Fibroblast of skin of back (primary cell): ENCODE measurements at regions not wholly inside any gene's neighbourhood (a gene's known extent, or its start where the extent isn't known, plus 50 kb on each side); places are given as distances from the start of the nearest gene placed in this dataset.
"Not testable (repeated sequence)": the region's sequence is repeated elsewhere in the genome, so short reads cannot be mapped to it uniquely, and the experiment has no call there.

Source experiments
- DNase-seq: peaks from one replicate; pipeline ENCODE4 v3.0.0-alpha.2; 2013

DNA sequence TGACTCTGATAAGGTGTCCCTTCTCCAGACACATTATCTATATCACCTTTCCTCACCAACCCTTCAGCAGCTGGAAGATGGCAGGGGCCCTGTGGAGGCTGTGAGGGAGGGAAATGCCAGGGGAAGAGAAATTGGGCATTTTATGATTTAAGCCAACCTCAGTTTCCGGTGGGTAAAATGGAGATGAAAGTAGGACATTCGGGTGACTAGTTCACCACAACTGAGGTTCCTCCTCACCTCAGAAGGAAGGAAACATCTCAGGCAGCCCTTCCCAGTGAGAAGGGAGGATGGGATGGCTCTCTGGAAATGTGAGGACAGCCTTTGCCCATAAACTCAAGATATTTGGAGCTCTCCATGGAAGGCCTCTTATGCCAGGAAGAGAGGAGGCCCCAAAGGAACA lies 251.5 kb downstream of the MID1IP1 start:
- no peak for DNase-seq

DNA sequence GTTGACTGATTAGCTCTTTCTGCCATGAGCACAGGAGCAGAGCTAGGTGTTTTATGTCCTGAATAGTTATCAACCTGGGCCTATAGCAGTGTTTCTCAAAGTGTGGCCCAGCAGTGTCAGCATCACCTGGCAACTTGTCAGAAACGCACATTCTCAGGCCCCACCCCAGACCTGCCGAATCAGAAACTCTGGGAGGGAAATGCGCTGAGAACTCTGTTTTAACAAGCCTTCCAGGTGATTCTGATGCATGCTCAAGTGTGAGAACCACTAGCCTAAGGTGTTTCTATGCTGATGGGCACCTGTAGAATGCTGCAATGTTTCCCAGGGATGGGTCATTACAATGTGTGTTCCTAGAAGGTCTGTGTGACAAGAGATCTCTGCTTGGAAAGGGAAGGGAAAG lies 257.5 kb downstream of the MID1IP1 start:
- no peak for DNase-seq

DNA sequence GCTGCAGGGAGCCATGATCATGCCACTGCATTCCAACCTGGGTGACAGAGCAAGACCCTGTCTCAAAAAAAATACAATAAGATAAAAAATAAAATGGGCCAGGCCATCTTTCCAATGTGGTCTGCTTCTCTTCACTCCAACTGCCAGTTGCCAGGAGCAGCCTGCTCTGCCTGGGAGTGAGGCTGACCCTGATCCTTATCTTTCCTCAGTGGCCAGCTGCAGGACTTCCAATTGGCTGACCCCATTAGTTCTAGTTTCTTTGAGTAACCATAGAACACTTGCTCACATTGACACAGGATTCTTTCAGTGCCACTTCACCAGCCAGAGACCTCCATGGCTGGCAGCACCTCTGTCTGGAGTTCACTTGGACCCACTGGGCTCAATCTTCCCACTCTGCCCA lies 258.6 kb downstream of the MID1IP1 start:
- DNase-seq, result no peak

DNA sequence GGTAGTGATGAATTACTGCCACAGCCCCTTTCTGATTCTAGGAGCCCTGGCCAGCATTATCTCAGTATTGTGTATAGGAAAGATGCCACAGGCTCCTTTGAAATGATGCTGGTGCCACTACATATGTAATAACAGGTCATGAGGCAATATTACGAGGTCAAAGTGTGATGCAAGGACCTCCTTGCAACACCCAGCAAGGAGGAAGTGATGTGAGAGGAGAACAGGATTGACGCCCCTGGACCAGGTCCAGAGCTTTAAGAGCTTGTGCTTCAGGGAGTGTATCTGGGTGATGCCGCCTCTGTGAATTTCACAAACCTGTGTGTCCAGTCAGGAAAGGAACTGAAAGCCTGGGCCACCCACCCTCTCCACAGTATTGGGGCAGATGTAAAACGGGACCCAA lies 261.8 kb downstream of the MID1IP1 start:
- DNase-seq, result no peak

DNA sequence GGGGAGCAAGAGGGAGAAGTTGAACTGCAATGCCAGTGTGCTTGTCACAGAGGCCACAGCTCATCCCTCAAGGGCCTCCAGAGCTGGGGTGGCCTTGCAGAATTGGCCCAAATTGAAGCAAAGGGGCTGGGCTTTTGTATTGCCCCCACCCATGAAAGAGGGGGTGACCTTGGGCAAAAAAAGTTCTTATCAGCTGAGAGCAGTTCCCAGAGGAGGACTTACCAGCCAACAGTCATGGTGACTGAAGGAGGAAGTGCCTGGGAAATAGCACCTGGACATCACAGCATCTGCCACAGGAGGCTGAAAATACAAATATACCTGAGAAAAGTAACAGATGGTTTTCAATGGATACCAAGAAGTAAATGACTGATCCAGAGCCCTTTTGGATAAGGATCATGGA lies 262.4 kb downstream of the MID1IP1 start:
- DNase-seq, result no peak

DNA sequence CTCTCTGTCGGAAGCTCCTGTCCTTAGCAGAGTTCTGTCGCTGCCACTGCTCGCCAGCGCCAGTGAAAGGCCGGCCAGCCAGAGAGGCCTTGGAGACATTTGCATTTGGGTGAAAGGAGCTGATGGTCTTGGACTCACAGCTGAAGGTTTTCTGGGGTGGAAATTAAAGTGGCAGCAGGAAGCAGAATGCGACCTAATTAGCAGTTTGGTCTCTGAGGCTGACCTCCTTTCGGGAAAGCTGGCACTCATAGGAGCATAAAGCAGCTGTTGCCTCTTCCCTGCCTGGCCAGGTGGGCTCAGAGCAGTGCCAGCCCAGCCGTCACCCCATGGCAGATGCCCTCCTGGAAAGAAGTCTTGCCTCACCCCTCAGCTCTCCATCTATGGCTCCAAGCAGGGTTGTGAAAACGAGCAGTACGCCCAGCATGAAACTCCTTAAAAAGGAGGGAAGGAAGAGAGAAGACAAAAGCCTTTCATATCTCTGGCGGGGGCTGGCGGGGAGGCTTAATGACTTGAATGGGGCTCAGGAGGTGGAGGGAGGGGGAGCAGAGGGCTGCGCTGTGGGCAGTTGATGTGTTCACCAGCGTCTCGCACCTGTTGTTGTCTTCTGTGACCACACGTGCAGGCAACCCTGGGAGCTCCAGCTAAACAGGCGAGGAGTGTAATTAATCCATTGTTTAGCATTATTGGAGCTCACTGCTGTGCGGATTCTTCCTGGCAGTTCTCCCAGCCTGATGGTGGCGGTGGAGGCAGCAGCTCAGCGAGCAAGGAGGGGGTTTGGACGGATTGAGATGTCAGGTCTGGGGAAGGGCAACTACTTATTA lies 264.0 kb downstream of the MID1IP1 start:
- no peak for DNase-seq

DNA sequence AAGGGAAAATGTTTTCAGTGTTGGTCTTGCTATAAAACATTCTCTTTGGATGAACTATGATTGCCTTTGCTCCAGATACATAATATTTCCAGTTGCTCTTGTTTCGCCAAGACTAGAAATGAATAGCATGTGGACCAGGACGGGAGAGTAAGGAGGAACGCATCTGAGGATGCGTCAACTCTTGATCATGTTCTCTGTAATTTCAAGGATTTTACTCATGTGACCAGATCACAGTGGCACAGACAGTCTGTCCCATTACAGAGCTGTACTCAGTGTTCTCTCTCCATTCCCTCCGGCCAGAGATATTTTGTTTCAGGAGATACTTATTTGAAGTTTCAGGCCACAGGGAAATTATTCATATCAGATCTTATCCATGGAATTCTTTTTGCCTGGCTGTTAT lies 266.6 kb downstream of the MID1IP1 start:
- DNase-seq, result no peak

DNA sequence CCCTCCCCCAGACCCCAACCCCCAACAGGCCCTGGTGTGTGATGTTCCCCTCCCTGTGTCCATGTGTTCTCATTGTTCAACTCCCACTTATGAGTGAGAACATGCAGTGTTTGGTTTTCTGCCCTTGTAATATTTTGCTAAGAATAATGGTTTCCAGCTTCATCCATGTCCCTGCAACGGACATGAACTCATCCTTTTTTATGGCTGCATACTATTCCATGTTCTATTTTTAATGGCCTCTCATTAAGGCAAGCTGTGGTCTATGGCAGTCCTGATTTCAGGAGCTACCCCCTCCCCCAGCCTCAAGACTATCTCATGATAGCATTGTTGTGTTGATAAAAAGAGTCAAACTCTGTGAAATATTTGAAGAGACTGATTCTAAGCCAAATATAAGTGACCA lies 267.4 kb downstream of the MID1IP1 start:
- not testable (repeated sequence) for DNase-seq

DNA sequence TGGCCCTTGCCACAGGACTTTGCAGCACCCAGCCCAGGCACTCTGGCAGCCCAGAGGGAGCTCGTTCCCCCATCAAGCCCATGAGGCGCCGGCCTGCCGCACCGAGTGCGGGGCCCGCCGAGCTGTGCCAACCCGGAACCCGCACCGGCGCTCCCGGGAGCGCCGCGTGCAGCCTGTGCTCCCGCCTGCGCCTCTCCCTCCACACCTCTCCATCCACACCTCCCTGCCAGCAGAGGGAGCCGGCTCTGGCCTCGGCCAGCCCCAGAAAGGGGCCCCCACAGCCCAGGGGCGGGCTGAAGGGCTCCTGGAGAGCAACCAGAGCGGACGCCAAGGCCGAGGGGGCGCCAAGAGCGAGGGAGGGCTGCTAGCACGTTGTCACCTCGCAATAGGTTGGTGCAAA lies 268.8 kb downstream of the MID1IP1 start:
- DNase-seq, result no peak

DNA sequence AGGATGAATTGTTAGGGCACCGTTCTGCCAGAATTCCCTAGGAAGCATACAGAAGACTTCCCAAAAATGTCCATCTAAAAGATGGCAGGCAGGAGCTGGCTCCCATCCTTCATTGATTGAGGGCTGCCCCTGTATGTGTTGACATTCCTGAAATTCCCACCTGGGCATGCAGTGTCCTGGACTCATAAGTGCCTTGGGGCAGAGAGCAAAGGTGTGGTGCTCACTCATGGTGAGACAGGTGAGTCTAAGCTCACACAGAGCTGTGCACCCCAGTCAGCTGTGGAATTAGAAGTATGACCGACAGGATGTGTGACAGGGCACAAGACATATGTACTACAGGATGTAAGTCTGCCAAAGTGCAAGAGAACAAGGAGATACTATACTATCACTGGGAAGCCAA lies 271.9 kb downstream of the MID1IP1 start:
- DNase-seq, result no peak

DNA sequence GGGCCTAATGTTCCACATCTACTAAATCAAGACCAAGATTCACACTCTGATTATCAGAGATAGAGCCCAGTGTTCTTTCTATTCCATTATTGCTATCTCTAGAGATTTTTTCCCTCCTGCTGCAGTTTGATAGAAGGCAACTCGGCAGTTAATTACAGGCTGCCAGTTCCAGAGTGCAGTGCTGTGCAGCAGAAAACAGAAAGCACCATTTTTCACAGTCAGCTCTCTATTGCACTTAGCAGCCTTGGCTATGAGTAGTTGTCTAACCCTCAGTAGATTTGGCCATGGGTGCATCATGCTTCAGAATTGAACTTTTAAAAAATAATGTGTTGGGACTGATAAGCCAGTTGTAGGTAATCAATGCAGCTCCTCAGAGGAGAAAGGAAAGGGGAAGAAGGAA lies 295.3 kb downstream of the MID1IP1 start:
- DNase-seq, result no peak

DNA sequence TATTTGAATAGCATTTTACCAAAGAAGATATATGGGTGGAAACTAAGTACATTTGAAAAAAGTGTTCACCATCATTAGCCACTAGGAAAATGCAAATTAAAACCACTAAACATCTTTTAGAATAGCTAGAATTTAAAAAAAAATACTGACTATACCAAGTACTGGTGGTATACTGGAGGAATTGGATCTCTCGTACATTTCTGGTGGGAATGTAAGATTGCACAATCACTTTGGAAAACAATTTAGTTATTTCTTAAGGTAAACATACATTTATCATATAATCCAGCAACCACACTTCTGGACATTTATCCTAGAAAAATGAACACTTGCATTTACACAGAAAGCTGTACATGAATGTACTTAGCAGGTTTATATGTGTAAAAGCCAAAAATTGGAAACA lies 303.5 kb downstream of the MID1IP1 start:
- no peak for DNase-seq

DNA sequence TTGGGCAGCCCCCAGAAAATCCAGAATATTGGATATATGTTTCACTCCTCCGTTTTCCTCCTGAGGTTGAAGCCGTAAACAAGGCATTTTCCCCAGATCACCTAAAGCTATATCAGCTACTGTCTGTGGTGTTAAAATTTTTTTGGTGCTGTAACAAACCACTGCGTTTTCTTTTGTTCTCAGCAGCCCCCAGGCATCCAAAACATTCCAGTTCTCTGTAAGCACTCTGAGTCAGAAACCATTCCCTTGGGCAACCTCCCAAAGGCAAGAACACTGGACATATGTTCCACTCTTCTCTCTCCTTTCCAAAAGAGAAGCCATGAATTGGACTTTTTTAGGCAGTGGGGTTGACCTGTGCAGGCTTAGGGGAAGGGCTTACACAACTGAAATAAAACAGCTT lies 310.9 kb downstream of the MID1IP1 start:
- DNase-seq, result peak; percentile 20

DNA sequence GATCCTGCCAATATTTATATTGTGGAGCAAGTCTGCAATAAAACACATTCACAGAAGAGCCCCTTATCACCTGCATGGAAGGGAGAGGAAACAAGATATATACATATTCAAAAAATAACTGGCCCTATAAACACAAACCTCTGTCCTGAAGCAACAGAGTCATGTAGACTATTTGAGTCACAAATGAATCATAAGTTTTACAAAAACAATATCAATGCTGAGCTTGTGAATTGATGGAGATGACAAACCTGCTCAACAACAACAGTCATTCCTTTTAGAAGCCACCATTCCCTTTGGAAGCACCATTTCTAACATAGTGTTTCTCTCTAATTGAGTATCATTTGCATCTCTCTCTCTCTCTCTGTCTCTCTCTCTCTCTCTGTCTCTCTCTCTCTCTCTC lies 313.9 kb downstream of the MID1IP1 start:
- peak; percentile 1 for DNase-seq

DNA sequence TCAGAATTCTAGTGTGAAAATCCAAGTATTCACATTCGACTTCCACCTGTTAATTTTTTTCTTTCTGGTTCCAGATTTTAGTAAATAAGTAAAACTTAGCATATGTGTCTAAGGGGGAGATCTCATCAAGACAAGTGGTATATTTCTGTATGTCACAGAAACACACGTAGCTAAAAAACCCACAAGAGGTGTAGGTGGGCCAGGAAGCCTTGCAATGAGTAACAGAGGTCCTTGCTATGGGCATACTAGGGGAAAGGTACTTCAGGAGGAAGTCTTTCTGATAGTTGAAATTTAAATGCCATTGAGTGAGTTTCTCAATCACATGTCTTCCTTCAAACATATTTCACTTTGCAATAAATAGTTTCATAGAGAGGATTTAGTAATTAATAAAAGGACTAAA lies 315.8 kb downstream of the MID1IP1 start:
- no peak for DNase-seq

DNA sequence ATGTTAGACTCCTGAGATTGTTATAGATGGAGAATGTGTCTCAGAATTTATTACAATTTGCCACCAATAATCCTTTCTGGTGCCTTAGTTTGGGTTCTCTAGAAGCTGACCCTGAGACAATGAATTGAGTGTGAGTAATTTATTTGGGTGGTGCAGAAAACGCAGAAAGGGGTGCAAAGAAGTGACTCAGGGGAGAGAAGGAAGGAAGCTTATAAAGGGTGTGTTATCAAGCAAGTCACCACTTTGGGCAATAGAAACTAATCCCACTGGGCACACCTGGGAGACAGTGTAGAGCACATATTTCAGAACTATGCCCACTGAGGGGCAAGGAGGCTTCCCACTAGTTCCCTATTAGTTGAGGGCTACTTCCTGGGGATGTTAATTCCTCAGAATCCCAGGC lies 320.6 kb downstream of the MID1IP1 start:
- DNase-seq, result no peak

DNA sequence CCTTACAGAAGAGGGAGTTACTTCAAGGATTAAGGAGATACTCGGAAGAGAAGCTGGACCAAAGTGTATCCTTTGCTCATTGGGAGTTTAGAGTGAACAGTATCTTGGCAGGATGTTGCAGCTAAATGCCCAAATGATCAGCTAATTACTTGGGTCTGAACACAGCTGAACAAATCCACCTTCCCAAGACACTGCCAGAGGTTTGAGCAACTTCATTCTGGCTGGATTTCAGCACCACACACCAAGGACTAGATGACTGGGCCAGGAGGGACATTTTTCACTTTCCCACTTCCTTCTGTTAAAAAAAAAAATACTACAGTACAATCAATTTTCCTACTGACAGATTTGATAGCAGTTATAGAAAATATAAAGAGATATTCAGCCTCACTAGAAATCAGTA lies 324.6 kb downstream of the MID1IP1 start:
- no peak for DNase-seq

DNA sequence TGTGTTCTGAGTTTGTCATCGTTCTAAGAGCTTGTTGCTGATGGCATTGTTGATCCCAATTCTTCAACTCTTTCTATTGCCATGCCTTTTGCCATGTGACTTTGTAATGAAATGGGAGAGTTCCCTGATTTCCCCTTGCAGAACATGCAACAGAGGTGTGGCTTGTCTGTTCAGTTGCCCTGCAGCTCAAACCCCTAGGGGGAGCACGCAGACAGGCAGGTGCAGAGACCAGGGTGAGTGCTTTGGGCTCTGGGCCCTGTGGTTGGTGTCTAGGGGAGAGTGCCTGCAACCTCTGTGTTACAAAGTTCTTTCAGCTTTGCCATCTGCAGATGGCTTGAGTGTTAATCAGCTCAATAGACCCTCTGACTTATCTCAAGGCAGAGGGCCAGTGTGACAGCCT lies 332.7 kb downstream of the MID1IP1 start:
- DNase-seq, result no peak

DNA sequence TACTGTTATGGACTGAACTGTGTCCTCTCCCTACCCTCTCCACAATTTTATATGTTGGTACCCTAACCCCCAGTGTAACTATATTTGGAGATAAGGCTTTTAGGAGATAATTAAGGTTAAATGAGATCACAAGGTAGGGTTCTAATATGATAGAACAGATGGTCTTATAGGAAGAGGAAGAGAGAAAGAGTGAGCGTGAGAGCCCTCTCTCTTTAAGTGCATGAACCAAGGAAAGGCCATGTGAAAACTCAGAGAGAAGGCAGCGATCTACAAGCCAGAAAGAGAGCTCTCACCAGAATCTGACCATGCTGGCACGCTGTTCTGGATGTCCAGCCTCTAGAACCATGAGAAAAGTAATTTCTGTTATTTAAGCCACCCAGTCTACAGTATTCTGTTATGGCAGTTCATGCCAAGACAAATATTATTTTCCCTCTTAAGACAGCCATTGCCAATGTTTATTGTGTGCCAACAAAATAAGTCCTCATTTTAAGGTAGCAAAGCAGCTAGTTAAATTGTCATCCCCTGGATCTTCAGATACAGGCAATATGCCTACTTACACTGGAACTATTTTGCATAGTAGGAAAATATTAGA lies 336.2 kb downstream of the MID1IP1 start:
- no peak for DNase-seq

DNA sequence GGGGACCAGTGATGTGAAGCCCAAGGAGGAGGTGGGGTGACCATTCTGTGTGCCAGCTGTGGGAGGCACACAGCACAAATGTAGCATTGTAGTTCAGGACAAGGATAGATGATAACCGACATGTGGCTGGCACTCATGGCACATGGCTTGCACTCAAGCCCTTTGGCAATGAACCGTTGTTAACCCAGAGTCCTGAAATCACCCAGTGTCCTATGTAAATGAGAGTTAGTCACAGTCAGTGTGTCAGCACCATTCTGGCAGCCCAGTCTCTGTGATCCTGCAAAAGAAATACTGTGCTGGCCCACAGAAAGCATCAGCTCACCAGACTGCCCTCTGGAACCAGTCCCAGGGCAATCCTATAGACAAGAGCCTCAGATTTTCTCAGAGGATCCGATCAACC lies 339.3 kb downstream of the MID1IP1 start:
- no peak for DNase-seq

DNA sequence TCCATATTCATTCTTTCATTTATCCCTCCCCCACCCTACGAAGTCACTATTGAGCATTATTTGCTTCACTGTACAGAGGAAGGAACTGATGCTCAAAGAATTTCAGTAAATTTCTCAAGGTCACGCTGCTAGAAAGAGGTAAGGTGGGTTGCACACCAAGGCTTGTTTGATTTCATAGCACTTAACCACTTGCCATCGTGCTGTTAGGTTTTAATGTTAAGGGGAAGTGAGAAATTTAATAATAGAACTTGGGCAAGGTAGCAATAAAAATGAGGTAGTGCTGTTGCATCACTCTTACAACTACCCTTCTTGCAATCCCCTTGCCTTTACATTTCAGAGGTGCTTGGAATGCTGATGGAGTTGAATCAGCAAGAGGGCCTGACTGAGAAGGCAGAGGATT lies 343.1 kb downstream of the MID1IP1 start:
- no peak for DNase-seq

DNA sequence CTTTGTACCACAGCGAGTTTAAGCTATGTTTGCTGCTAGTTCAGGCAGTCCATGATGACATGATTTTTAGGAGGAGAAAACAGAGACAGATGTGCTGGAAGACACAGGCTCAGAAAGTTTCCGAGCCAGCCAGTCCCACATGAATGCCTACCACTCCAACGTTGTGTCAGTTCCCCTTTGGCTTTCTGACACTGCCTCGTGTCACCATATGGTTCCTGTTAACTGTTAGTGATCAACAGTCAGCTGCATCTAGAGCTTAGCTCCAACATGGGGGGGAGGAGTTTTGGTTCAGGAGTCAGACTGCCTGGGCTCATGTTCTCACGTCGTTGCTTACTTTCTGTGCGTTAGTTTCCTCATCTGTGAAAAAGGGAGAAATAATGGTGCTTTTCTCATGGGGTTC lies 343.7 kb downstream of the MID1IP1 start:
- no peak for DNase-seq

DNA sequence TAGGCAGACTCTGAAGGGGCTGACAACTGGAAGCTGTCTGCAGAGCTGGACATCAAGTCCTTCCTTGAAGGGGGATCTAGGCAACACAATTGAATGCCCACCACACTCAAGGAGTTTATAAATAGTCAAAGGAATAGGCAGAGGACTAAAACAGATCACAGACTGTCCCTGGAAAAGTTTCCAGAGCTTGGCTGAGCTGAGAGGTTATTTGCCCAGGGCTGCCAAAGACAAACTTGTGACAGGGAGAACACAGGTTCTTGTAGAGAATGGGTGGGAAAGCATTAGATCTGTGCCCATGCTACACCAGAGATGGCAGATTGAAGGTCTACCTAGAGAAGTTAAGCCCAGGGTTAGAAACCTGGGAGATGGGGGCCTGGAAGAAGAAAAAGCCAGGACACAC lies 344.6 kb downstream of the MID1IP1 start:
- no peak for DNase-seq

DNA sequence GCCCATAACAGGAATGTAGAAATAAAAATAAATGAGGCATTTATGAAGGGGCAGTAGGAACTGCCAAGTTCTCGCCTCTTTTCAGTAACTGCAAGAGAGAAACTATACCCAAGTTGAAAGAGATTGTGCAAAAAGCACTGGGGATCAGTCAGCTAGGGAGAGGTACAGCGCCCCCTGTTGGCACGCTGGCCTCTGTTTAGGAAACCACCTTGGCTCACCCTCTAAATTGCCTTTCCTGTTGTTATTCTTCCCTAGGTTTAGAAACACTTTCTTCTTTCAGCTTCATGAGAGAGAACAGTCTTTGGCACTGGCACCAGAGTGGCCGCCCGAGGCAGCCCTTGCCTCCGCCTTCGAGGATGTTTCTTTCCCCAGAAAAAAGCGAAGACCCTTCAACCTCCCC lies 348.5 kb downstream of the MID1IP1 start:
- DNase-seq, result peak; percentile 19

DNA sequence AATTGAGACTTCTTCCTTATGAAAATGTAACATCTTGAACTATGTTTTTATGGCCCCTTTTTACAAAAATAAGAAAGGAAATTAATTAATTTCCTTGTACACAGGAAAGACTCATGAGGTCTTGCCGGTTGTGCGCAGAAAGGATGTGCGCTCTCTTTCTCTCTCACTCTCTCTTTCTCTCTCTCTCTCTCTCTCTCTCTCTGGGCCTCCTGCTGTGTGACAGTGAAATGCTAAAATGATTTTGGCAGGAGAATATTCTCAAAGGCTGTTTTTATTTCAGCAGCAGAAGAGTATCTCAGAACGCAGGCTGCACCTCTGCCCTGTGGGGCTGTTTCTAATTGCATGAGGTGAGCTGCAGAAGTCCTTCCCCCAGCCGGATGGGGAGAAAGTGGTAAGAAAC lies 349.0 kb downstream of the MID1IP1 start:
- no peak for DNase-seq
